ENCODE measurements at regions not wholly inside any gene's neighbourhood (a gene's known extent, or its start where the extent isn't known, plus 50 kb on each side); places are given as distances from the start of the nearest gene placed in this dataset.

DNA sequence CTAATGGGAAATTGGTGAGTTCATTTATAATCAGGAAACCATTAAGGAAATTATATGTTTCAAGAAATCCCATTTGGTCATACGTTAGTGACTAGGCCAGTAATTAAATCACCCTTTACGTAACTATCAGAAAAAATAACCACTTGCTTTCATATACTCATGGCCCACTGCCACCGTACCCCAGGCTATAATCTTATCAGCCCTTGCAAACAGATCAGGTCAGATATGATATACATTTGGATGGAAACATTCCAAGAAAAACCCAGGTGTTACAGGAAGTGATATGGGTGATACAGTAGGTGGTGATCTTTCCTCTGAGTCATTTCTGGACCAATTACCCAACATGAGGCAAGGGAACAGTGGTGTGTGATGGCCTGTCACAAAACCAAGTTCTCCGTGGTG lies 481.0 kb upstream of the SEMA3A start:
- DNase-seq: no peak
- intact Hi-C loops (cut with DNase I): no loop called here
- Histone ChIP-seq H3K36me3 (no peaks in the 10 kb centered on the region), H3K27ac (no peak overlapping the region), H3K4me3 (replicated peaks in 1 of 3) (no peak overlapping the region), H3K4me1 (peaks cover 3 to 11% of the 10 kb centered on the region in 2 donors), H3K9me3 (no peaks in the 10 kb centered on the region), H3K27me3 (no peaks in the 10 kb centered on the region)
- WGBS, 2 donors: 85 to 88% methylated on average over 4 of the region's 4 CpGs
- TF ChIP-seq, protein P1, sequence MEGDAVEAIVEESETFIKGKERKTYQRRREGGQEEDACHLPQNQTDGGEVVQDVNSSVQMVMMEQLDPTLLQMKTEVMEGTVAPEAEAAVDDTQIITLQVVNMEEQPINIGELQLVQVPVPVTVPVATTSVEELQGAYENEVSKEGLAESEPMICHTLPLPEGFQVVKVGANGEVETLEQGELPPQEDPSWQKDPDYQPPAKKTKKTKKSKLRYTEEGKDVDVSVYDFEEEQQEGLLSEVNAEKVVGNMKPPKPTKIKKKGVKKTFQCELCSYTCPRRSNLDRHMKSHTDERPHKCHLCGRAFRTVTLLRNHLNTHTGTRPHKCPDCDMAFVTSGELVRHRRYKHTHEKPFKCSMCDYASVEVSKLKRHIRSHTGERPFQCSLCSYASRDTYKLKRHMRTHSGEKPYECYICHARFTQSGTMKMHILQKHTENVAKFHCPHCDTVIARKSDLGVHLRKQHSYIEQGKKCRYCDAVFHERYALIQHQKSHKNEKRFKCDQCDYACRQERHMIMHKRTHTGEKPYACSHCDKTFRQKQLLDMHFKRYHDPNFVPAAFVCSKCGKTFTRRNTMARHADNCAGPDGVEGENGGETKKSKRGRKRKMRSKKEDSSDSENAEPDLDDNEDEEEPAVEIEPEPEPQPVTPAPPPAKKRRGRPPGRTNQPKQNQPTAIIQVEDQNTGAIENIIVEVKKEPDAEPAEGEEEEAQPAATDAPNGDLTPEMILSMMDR (IDR thresholded peaks at IDR 0.05): no peak
- TF ChIP-seq POLR2A (IDR thresholded peaks at IDR 0.05): no peak

DNA sequence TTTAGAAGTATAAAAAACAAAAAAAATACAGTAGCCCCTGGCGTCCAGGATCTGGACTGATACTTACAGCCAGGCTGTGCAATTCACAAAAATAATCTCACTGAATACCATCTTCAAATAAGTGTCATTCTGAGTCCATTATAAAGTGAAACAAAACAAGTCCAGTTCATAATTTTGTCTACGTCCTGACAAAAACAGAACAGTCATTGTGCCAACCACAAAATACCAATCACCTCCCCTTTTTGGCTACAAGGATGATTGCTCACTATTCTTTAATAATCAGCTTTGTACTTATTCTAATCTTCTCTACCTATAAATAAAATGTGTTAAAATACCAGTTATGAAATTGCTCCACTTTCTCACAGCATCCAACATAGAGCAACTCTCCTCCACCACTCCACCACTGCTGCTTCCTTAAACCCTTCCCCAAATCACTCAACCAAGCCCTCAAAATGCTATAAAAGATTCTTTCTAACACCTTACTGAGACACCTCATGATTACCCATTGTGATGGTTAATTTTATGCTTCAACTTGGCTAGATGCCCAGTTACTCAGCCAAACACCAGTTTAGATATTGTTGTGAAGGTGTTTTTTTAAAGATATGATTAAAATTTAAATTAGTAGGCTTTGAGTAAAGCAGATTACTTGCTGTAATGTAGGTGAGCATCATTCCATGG lies 479.8 kb upstream of the SEMA3A start:
- Histone ChIP-seq H3K4me1 (peaks cover 3 to 11% of the 10 kb centered on the region in 2 donors), H3K4me3 (replicated peaks in 1 of 3) (no peak overlapping the region), H3K27me3 (no peaks in the 10 kb centered on the region), H3K36me3 (no peaks in the 10 kb centered on the region), H3K27ac (no peak overlapping the region), H3K9me3 (no peaks in the 10 kb centered on the region)
- 68 to 73% methylated on average over 2 of the region's 2 CpGs for WGBS, 2 donors
- no peak for DNase-seq
- intact Hi-C loops (cut with DNase I): no loop called here
- TF ChIP-seq POLR2A (IDR thresholded peaks at IDR 0.05): no peak
- TF ChIP-seq, protein P1 (IDR thresholded peaks at IDR 0.05): no peak

DNA sequence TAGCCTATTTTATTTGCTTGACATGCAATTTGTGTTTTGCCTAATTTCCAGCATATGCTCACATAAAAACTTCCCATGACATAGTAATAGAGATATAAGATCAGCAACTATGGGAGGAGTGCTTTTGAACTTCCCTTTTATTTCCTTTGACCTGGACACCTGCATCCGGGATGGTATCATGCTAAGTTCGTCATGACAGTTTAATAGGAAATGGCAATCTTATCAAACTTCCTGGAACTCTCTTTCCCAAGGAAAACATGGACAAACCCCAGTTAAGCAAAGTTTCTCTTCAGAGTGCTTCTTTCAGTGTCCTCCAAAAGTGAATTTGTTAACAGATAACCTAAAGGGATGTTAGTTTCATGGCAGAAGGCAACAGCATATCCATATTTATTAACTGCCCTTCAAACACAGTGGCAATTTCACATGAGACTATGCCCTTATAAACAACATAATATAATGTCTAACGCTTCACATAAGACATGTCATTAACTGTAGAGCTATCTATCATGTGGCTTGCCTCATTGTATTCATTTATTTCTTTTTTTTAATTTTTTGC lies 474.7 kb upstream of the SEMA3A start:
- intact Hi-C loops (cut with DNase I): no loop called here
- peak overlapping the region in 2 of 3 donors; percentile 13 to 17 for H3K27ac ChIP-seq
- no peak for TF ChIP-seq POLR2A (IDR thresholded peaks at IDR 0.05)
- TF ChIP-seq, protein P1 (IDR thresholded peaks at IDR 0.05): no peak
- WGBS, 2 donors: 82 to 87% methylated on average over 3 of the region's 3 CpGs
- H3K9me3 ChIP-seq: no peaks in the 10 kb centered on the region
- DNase-seq: no peak
- no peaks in the 10 kb centered on the region for H3K27me3 ChIP-seq
- no peak overlapping the region for H3K4me3 ChIP-seq (replicated peaks in 1 of 3)
- no peaks in the 10 kb centered on the region for H3K36me3 ChIP-seq
- no peaks in the 10 kb centered on the region for H3K4me1 ChIP-seq

DNA sequence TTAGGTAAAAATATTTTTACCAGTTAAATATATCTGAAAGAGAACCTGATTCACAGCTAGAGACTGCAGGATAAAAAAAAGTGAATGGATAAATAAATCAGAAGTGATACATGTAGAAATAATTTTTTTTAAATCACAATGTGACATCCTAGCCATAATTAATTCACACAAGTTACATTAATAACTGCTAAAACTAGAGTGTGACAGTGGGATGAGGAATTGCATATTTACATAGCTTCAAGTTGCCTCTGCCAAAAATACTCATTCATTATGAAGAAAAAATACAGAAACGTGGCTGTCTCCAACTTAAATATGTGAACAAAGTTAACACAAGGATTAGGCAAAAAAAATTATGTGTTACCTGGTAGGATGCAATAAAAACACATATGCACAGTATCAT lies 473.5 kb upstream of the SEMA3A start:
- Histone ChIP-seq H3K9me3 (no peaks in the 10 kb centered on the region), H3K4me1 (no peaks in the 10 kb centered on the region), H3K4me3 (replicated peaks in 1 of 3) (no peak overlapping the region), H3K36me3 (no peaks in the 10 kb centered on the region), H3K27me3 (no peaks in the 10 kb centered on the region), H3K27ac (no peak overlapping the region)
- TF ChIP-seq, protein P1 (IDR thresholded peaks at IDR 0.05): no peak
- no peak for TF ChIP-seq POLR2A (IDR thresholded peaks at IDR 0.05)
- WGBS, 2 donors: 45 to 53% methylated on average over 1 of the region's 1 CpG
- DNase-seq: no peak
- intact Hi-C loops (cut with DNase I): no loop called here

DNA sequence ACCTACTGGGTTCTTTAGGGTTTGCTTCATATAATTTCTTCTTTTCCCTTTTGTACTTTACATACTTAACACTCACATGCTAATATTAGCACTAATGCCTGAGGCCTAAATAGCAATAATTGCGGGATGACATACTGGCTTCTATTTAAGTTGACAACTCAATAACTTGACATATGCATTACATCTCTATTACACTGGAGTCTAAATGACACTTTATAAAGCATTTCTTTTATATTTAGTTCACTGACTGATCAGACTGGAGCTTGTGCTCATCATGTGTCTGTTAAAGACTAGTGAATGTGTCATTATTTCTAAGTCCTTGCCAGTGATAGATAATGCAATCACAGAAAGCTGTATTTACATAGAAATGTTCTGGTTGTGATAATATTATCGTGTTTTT lies 472.1 kb upstream of the SEMA3A start:
- DNase-seq: no peak
- intact Hi-C loops (cut with DNase I): no loop called here
- no peaks in the 10 kb centered on the region for H3K27me3 ChIP-seq
- TF ChIP-seq, protein P1 (IDR thresholded peaks at IDR 0.05): no peak
- no peak for TF ChIP-seq POLR2A (IDR thresholded peaks at IDR 0.05)
- 89 to 96% methylated on average over 2 of the region's 2 CpGs for WGBS, 2 donors
- no peak overlapping the region for H3K27ac ChIP-seq
- H3K9me3 ChIP-seq: no peaks in the 10 kb centered on the region
- H3K36me3 ChIP-seq: no peaks in the 10 kb centered on the region
- no peak overlapping the region for H3K4me3 ChIP-seq (replicated peaks in 1 of 3)
- no peaks in the 10 kb centered on the region for H3K4me1 ChIP-seq

Data from thyroid gland (tissue), 4 donors.